ENCODE measurements at regions not wholly inside any gene's neighbourhood (a gene's known extent, or its start where the extent isn't known, plus 50 kb on each side); places are given as distances from the start of the nearest gene placed in this dataset.
"Not testable (repeated sequence)": the region's sequence is repeated elsewhere in the genome, so short reads cannot be mapped to it uniquely, and the experiment has no call there.

GRCh38 chr3:177337541-177338331 is 140.5 kb upstream of the TBL1XR1 start:
- DNase-seq (ENCODE audit: low read depth, low spot score) = no peak

GRCh38 chr3:177338697-177339219 is 141.5 kb upstream of the TBL1XR1 start:
- no peak for DNase-seq (ENCODE audit: low read depth, low spot score)

- not testable (repeated sequence) for DNase-seq (ENCODE audit: low read depth, low spot score)
These were observed 142.0 kb upstream of the TBL1XR1 start for GRCh38 chr3:177339220-177339703.

GRCh38 chr3:177340243-177340830 is 143.1 kb upstream of the TBL1XR1 start:
- DNase-seq (ENCODE audit: low read depth, low spot score) = no peak

GRCh38 chr3:177341736-177342419 is 144.6 kb upstream of the TBL1XR1 start:
- no peak for DNase-seq (ENCODE audit: low read depth, low spot score)

- no peak for DNase-seq (ENCODE audit: low read depth, low spot score)
These were observed 145.9 kb upstream of the TBL1XR1 start for GRCh38 chr3:177343122-177343625.

GRCh38 chr3:177345049-177345972 is 148.0 kb upstream of the TBL1XR1 start:
- DNase-seq (ENCODE audit: low read depth, low spot score) = peak; percentile 80

- no peak for DNase-seq (ENCODE audit: low read depth, low spot score)
These were observed 148.8 kb upstream of the TBL1XR1 start for GRCh38 chr3:177345973-177346503.

GRCh38 chr3:177346878-177347277 is 149.6 kb upstream of the TBL1XR1 start:
- no peak for DNase-seq (ENCODE audit: low read depth, low spot score)

GRCh38 chr3:177347611-177348010 is 150.3 kb upstream of the TBL1XR1 start:
- DNase-seq (ENCODE audit: low read depth, low spot score) = no peak

GRCh38 chr3:177348974-177349373 is 151.7 kb upstream of the TBL1XR1 start:
- no peak for DNase-seq (ENCODE audit: low read depth, low spot score)

GRCh38 chr3:177349384-177349783 is 152.1 kb upstream of the TBL1XR1 start:
- no peak for DNase-seq (ENCODE audit: low read depth, low spot score)

- DNase-seq (ENCODE audit: low read depth, low spot score) = no peak
These were observed 152.8 kb upstream of the TBL1XR1 start for GRCh38 chr3:177350121-177350520.

- DNase-seq (ENCODE audit: low read depth, low spot score) = no peak
These were observed 153.9 kb upstream of the TBL1XR1 start for GRCh38 chr3:177351206-177351605.

- DNase-seq (ENCODE audit: low read depth, low spot score) = no peak
These were observed 154.5 kb upstream of the TBL1XR1 start for GRCh38 chr3:177351757-177352158.

GRCh38 chr3:177352424-177352823 is 155.1 kb upstream of the TBL1XR1 start:
- no peak for DNase-seq (ENCODE audit: low read depth, low spot score)

- no peak for DNase-seq (ENCODE audit: low read depth, low spot score)
These were observed 155.9 kb upstream of the TBL1XR1 start for GRCh38 chr3:177353140-177353539.

- not testable (repeated sequence) for DNase-seq (ENCODE audit: low read depth, low spot score)
These were observed 156.6 kb upstream of the TBL1XR1 start for GRCh38 chr3:177353879-177354278.

GRCh38 chr3:177354466-177354865 is 157.2 kb upstream of the TBL1XR1 start:
- no peak for DNase-seq (ENCODE audit: low read depth, low spot score)

- DNase-seq (ENCODE audit: low read depth, low spot score) = no peak
These were observed 158.8 kb upstream of the TBL1XR1 start for GRCh38 chr3:177356113-177356512.

GRCh38 chr3:177356952-177357351 is 159.7 kb upstream of the TBL1XR1 start:
- DNase-seq (ENCODE audit: low read depth, low spot score) = no peak

Data from smooth muscle cell of the brain vasculature (primary cell).